HuH-7 (cell line): ENCODE measurements at regions not wholly inside any gene's neighbourhood (a gene's known extent, or its start where the extent isn't known, plus 50 kb on each side); places are given as distances from the start of the nearest gene placed in this dataset.
"Not testable (repeated sequence)": the region's sequence is repeated elsewhere in the genome, so short reads cannot be mapped to it uniquely, and the experiment has no call there.

Experiments
- DNase-seq: peaks from one replicate; pipeline ENCODE4 v3.0.0; 2011; ENCODE audit warnings: low spot score

DNA sequence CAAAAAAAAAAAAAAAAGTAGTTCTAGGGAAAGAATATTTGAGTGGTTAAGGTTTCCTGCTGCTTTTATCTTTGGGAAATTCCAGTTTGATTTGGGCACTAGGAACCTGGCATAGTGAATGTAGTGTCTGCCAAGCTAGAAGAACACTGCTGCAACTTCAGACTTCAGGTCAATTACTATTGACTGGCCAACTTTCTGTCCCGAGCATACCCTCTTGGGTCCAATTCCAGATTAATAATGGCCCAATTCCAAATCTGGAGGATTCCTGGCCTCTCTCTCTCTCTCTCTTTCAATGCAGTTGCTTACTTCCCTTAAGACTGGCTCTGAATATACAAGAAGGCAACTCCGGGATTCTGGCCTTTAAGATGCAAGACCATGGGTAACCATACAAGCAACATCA, 74.9 kb downstream of the ANKEF1 start:
- DNase-seq = no peak

DNA sequence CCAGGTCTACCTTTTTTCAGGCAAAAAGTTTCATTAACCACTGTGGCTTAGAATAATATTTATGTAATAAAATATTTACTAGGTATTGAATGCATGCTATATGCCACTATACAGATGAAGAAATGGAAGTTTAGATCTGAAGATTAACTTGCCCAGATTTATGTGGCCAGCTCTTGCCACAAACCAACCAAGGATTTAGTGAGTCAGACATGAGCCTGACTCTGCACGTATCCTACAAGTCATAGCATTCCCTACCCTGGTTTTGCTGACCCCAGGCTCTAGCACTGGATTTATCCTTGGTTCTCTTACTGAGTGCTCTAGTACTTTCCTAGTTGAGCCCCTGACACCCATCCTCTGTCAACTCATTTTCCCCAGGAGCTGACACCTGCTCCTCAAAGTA, 75.4 kb downstream of the ANKEF1 start:
- no peak for DNase-seq

DNA sequence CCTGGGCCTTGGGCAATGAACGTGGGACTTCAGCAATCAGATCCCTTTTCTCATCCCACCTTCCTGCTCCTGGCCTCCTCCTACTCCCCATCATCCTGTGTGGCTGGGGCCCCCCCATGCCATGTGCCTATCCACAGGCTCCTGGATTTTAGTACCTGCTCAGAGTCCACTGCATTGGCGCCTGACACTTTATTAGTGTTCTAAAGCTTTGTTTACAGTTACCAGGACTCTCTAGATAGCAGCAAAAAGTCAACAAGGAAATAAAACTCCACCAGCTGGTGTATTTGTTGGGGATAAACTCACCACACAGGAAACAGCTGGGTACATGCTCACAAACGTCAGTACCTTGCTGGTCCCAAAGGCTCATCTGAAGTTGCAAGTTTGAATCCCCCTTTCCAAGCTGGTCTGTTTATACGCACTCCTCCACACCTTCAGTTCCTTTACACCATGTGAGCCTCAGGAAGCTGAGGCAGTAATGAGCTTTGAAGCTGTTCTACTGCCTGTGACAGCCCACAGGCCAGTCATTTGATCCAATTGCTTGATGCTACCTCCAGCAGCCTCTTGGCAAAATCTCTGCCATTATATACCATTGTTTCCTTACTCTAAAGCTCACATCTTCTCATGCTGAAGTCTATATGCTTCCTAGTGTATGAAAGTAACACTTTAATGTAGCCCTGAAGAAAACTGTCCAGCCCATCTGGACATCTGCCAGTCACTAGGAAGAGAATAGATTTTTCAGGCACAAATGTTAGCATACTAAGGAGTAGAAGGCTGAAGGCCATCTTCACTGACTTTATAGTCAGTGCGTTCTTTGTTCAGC, 76.6 kb downstream of the ANKEF1 start:
- DNase-seq = peak; percentile 28

DNA sequence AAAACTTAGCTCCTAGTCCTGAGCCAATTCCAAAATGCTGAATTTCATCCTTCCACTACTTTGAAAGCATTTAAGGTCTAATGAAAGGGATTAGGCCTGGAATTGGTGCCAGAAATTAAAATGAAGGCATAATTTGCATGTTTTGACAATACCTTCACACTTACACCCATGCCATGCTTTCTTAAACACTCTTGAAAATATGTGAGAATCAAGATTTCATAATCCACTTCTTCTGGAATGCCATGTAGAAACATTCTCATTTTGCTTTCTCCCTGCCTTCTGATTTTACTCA, 77.1 kb downstream of the ANKEF1 start:
- no peak for DNase-seq

DNA sequence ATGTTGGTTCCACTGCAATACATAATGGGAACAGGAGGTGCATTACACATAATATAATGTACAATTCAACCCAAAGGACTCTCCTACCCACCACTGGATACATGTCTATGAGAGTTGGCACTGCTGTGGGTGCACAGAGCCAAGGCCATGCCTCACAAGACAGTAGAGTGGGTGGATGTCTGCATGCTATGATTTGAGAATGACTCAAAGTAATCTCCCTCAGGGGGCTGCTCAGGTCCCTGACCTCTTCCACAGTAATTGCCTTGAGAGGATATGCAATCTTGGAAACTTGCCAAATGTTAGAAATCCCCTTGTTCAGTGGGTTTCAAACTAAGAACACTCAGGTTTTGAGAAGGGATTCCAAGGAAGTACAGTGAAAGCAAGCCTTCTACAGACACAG, 79.0 kb downstream of the ANKEF1 start:
- no peak for DNase-seq

DNA sequence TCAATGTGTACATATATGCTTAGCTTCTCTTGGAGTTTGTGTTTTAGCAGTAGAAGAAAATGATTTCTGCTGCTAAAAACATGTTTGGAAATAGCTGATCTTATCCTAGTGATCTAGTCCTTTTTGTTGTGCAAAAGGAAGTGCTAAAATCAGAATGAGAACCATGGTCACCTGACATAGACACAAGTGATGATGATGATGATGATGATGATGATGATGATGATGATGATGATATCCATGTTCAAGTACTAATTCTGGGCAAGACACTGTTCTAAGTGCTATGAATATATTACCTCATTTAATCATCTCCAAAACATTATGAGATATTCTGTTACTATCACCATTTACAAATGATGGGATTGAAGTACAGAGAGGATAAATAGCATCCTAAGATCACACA, 79.8 kb downstream of the ANKEF1 start:
- no peak for DNase-seq

DNA sequence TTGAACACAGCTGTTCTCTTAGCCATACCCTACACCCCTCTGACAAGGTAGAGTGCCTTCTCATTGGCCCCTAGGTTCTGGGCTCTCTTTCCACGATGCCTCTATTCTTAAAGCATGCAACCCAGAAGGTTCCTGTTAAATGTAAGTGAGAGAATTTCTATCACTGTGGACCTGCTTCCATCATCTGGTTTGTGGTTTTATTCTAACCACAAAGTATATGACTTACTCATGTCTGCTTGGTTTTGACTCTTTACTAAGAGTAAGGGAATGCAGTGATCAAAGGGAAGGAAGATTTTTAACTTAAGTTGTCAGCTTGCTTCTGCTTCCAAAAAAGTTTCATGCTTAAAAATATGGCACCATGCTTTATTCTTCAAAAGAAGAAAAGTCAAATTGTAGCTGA, 80.2 kb downstream of the ANKEF1 start:
- DNase-seq = no peak

DNA sequence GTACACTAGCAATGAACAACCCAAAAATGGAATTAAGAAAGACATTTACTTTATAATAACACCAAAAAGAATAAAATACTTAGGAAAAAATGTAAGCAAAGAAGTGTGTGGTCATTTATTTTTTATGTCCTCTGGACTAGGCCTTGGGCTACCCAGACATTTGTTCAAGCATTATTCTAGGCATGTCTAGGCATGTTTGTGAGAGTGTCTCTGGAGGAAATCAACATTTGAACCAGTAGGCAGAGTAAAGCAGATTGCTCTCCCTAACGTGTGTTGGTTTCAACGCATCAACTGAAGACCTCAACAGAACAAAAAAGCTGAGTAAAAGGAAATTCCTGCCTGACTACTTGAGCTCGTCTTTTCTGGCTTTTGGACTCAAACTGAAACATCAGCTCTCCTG, 84.5 kb downstream of the ANKEF1 start:
- DNase-seq = no peak

DNA sequence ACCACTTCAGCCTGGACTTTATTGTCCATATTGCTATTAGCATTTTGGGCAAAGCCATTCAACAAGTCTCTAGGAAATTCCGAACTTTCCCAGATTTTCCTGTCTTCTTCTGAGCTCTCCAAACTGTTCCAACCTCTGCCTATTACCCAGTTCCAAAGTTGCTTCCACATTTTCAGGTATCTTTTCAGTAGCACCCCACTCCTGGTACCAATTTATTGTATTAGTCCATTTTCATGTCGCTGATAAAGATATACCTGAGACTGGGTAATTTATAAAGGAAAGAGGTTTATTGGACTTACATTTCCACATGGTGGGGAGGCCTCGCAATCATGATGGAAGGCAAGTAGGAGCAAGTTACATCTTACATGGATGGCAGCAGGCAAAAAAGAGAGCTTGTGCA, 90.1 kb downstream of the ANKEF1 start:
- not testable (repeated sequence) for DNase-seq

DNA sequence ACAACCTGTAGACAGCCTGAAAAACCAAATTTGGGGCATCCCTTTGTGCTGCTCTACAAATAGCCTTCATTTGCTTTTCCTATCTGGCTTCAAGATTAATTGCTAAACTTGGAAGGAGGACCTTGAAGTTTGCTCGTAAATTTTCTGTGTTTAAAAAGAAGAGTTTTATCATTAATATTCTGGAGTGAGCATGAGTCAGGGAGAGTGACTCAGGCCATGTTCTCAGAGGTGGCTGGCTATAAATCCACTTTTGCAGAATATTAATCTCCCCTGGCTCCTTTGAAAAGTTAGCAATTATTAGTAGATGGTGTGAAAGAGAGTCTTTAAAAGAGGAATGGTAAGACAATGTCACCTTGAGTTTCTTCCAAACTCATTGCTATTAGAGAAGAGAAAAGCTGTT, 91.0 kb downstream of the ANKEF1 start:
- no peak for DNase-seq

DNA sequence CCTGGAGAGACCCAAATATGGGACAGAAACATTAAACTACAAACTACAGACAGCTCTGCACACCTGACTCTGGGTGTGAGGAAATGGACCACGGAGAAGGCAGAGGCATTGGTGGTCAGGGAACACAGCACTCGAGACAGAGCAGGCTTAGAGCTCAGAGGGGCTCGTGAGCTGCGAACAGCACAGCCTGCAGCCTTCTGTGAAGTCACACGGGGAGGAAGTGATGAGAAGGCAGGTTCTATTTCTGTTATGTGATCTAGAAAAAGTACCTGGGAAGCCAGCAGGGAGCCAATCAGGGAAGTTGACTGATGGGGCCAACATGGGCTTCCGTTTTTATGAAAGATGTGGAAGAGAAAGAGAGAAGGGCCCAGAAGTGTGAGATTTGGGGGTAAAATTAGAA, 88.9 kb upstream of the SNAP25 start:
- no peak for DNase-seq

DNA sequence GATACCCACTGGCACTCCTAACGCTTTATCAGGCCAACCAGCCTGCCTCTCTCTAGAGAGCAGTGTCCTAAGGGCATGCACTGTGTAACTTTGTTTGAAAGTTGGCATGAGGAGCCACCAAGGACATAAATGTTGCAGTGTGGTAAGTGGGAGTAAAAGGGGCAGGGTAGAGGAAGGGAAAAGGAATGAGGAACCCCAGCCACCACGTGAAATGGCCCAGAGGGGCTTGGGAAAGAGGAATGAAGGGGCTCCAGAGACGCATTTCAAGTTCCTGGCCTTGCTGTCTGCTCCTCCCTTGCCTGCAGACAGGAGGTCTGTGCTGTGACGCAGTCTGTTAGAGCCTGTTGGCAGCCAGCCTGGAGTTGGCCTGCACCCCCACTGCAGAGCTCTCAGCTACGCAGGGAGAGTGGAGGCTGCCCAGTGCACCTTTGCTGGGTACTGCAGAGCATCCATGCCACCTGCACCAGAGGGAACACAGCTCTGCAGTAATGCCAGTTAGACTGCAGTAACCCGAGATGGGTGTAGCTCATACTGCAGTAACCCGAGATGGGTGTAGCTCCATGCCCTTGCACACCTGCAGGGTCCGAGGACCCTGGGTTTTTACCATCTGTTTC, 86.8 kb upstream of the SNAP25 start:
- no peak for DNase-seq

DNA sequence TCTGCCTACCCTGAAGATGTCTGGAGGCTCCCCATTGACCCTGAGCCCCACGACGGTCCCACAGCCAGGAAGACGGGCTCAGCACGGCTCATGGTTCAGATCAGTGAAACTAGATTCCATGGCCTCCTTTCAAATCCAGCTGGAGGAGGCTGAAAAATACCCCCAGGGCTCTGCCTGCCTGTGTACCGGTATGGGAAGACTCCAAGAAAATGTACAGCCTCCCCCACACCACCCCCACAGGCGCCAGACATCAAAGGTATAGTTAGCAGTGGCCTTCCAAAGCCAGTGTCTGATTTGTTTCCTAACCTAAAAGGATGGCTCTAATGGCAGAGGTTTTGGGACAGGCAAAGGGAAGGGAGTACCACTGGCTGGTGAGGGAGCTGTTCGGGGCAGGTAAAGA, 86.2 kb upstream of the SNAP25 start:
- DNase-seq = no peak

DNA sequence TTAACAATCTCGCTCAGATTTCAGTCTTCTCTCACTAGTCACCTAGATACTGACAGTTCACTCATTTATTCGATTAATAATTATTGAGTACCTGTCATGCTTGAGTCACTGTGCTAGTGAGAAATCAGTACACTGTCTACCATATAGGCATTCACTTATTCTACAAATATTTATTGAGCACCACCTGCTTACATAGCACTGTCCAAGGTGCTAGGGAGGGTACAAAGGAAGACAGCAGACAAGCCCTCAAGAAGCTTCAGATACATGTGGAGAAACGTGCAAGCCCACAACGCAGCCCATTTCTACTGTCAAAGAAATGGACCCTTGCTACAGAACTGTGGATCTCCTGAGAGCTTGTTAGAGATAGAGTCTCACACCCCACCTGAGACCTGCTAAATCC, 85.1 kb upstream of the SNAP25 start:
- no peak for DNase-seq

DNA sequence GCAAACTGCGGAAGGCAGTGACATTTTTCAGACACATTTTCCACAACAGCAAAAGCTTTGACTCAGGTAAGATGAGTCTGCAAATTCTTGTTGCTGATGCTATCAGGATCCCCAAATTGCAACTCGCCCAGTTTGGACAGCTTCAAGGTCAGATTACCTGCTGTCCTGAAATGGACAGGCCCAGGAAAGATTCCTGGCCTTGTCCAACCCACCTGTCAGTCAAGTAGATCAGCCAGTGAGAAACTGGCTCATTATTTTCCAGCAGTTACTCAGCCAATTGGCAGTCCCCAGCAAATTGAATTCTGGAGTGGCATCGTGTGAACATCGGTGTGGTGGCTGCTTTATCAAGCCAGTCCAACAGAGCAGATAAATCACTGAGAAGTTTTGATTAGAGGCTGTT, 84.5 kb upstream of the SNAP25 start:
- DNase-seq = no peak

DNA sequence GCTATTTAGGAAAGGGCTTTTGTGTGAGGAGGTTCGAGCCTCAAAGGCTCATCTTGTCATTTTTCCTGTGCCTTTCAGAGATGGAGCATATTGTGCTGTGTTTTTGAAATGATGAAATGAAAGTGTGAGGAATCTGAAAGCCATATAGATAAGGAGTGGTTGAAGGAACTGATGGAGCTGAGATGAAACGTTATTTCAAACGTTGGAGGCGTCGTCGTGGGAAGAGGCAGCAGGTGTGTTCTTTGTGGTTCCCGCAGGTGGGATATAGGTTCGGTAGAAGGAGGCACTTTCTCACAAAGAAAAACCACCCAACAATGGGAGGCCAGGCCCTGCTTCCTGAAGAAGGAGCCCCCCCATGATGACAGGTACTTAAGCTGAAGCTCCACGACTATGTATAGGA, 83.2 kb upstream of the SNAP25 start:
- no peak for DNase-seq

DNA sequence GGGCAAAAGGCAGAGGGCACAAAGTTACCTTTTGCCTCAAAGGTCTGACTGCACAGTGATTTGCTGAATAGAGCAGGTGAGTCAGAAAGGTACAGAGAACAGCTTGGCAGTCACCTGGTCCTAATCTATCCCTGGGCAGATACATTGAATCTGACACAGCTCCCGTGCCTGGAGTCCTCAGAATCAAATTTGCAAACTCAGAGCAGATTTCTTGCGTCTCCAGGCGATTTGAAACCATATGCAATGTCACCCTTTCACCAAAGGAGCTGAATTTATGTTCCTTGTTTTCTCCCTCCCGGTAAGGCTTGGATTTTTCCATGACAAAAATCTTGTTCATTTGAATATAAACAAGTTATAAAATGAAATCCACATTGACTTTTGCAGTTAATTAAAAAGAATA, 81.6 kb upstream of the SNAP25 start:
- DNase-seq = no peak

DNA sequence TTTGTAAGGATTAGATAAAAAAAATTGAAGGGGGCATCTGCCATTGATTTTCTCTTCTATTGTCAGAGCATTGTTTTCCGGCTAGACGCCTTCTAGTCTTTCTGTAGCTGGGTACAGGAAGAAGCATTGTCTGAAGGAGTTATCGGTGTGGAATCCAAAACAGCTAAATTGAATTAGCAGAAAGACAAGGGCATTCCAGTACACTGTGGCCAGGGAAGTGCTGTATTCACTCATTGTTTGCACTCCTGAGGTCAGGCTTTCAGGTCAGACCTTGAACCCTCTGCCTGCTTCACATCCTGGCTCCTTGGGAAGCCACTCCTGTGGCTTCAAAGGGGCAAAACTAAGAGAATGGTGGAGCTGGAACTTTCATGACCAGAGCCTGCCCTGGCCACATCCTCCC, 81.1 kb upstream of the SNAP25 start:
- DNase-seq = no peak

DNA sequence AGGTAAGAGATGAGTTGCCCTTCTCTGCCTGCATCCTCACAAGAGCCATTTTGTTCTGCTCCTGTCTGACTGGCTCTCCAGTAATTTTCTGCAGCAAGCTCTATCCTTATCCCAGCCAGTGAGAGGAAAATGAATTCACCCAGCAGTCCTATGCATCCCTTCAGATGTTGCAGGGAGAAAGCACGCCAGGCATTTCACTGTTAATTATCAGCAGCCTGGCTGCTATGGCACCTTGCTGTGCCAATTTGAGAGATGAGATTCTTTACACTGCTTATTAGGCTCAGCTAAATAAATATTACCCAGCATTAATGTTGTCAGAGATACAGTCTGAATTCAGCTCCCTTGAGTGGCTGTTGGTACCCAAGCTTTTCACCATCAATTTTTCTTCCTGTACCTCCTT, 61.1 kb upstream of the SNAP25 start:
- no peak for DNase-seq

DNA sequence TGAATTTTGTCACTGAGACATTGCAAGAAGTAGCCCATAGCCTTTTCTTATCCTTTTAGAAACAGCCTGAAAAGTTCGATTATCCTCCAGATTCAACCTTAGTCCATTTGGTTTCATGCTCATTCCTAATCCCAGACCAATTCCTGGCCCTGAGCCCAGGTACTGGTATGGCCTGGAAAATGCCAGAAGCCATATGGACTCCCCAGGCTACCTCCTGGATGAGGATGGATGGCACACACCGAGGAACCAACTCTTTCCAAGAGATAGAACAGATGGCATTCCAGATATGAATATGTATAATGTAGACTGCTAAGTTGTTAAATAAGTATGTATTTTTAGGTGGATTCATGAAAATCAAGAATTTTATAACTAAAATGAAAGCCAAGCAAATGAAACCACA, 51.6 kb upstream of the SNAP25 start:
- DNase-seq = no peak

DNA sequence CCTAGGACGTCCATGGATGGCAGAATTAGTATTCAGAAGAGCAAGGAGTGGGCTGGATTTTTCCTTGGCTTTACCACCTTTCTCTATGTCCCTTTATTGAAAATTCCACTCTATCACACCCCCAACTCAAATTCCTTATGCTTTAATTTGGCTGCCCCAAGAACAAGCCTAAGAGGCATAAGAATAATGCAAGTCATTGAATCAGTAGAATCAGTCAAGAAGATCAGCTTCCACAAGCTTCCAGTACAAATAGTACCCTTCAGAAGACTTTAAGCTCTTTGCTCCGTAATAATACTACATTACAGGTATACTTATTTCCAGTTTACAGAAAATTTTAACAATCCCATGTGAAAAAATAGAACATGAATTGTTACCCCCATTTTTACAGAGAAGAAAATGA, 51.0 kb upstream of the SNAP25 start:
- no peak for DNase-seq
